C4-2B (cell line): ENCODE measurements at regions not wholly inside any gene's neighbourhood (a gene's known extent, or its start where the extent isn't known, plus 50 kb on each side); places are given as distances from the start of the nearest gene placed in this dataset.

ENCODE experiments used
- H3K27ac ChIP-seq: fragments of 450-650 bp; 2 replicates; pipeline ENCODE4 v1.5.1; 2017
- ZFX ChIP-seq: fragments of 450-650 bp; IDR thresholded peaks from 2 replicates; pipeline ENCODE4 v1.6.1; 2017
- TF ChIP-seq, protein P1 (sequence below): fragments of 450-650 bp; conservative IDR thresholded peaks from 2 replicates; pipeline ENCODE4 v1.5.1; 2017; ENCODE audit warnings: mild to moderate bottlenecking

DNA sequence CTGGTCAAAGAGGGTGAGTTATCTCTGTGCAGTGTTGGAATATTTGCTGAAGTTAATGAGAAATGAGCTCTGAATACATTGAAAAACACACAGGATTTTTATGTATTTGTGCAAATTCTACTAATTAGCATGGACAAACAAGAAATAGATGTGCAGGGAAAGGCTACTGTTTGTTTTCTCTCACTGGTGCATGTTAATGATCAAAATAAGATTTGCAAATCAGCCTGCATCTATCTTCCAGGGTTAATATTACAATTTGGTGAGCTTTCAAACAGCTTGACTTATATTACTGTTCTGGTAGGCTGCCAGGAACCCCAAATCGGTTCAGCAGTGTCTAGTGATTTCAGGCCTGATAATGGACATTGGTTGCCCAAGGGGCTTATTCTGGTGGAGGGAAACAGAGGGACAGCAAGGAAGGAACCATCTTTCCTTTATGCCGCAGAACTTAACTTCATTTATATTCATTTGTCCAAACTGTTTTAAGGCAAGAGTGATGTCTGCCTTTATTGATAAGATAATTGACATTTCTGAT is 93.8 kb upstream of the REG3A start:
- no peak overlapping the region for H3K27ac ChIP-seq
- no peak for TF ChIP-seq ZFX
- TF ChIP-seq, protein P1, sequence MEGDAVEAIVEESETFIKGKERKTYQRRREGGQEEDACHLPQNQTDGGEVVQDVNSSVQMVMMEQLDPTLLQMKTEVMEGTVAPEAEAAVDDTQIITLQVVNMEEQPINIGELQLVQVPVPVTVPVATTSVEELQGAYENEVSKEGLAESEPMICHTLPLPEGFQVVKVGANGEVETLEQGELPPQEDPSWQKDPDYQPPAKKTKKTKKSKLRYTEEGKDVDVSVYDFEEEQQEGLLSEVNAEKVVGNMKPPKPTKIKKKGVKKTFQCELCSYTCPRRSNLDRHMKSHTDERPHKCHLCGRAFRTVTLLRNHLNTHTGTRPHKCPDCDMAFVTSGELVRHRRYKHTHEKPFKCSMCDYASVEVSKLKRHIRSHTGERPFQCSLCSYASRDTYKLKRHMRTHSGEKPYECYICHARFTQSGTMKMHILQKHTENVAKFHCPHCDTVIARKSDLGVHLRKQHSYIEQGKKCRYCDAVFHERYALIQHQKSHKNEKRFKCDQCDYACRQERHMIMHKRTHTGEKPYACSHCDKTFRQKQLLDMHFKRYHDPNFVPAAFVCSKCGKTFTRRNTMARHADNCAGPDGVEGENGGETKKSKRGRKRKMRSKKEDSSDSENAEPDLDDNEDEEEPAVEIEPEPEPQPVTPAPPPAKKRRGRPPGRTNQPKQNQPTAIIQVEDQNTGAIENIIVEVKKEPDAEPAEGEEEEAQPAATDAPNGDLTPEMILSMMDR, result no peak

DNA sequence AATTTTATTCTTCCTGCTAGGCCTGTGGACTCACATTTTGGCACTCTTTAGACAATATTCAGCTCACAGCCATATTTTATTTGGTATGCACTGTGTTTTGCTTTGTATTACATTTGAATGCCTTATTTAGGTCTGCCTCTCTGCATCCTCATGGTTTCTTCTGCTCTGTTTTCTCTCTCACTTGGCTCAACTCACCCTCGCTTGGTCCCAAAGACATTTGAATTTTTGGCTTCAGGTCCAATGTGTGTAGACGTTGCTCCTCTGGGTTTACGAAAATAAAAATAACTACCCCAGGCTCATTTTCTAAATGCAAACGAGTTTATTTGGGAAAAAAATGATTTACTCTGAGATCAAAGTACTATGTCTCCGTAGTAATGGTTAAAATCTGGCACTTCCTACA is 91.1 kb upstream of the REG3A start:
- no peak overlapping the region for H3K27ac ChIP-seq
- no peak for TF ChIP-seq ZFX
- TF ChIP-seq, protein P1, result no peak

DNA sequence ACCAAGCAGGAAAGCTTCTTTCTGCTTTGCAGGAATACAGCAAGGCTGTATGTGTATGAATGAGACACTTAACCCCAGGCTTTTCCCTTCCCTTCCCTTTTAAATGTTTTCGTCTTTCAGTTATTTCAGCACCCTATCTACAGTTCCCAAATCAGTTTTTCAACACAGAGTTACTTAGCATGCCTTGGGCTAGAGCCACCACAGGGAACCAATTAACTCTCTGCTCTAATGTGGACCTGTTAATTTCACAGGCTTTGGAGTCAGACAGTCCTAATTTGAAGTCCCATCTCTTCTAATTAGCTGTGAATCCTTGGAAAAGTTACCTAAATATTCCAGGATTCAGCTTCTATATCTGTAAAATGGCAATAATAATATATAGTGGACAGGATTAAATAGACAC is 89.2 kb upstream of the REG3A start:
- H3K27ac ChIP-seq, result no peak overlapping the region
- TF ChIP-seq, protein P1, result no peak
- no peak for TF ChIP-seq ZFX

DNA sequence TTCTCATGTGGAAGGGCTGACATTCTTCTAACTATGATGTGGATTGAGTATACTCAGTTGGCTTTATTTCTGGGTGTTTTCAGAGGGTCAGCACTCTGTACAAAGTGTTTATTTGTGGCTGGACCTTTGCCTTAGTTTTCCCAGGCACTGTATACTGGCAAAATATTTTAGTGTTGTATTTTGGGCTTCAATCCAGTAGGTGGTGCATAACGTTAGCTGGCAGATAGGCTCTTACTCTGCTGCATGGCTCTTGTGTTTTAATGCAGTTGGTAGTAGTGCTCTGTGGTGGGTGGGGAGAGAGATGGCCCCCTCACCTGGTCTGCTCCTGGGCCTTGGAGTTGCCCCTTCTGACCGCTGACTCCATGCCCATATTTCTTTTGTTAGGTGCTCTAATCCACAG is 75.6 kb upstream of the REG3A start:
- no peak for TF ChIP-seq ZFX
- TF ChIP-seq, protein P1, result peak; percentile 48
- no peak overlapping the region for H3K27ac ChIP-seq

DNA sequence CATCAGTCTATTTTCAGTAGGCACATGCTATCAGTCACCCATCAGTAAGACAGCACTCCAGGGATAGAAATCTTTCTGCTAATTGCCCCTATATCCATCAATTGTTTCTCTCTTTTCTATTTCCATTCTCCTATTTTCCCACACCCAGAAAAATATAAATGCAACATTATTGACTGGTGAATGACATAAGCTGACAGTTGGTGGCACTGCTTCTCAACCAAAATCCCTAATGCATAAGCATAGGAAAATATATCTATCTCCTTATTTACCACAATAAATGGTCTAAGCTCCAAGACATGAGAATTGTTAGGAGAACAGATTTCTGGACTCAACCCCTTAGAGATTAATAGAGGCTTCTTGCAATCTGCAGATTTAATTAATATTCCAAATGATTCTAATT is 64.0 kb upstream of the REG3A start:
- H3K27ac ChIP-seq, result no peak overlapping the region
- TF ChIP-seq ZFX, result no peak
- TF ChIP-seq, protein P1, result peak; percentile 37

DNA sequence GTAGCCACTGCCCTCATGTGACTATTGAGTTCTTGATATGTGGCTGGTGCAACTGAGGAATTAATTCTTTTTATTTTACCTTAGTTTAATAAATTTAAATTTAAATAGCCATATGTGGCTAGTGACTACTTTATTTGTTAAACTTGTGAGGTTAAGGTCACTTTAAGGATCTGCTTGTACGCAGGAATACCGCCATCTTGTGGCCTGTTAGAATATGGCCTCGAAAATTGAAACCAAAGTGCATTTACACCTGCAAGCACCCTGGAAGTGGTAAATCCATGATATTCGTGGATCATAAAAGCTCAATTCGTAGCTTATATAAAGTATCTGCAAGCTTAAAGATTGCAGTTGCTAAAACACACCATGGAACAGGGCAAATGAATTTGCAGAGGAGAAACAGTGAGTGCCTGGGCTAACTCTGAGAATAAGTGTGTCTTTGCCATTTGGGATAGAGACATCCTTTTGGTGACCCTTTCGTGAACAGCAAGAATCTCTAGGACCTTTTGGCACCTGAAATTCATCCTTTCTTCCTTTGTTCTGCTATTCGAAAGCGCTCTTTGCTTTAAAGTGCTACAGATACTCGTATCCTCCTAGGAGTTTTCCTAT is 59.9 kb upstream of the REG3A start:
- TF ChIP-seq ZFX, result no peak
- TF ChIP-seq, protein P1, result peak; percentile 84
- no peak overlapping the region for H3K27ac ChIP-seq

DNA sequence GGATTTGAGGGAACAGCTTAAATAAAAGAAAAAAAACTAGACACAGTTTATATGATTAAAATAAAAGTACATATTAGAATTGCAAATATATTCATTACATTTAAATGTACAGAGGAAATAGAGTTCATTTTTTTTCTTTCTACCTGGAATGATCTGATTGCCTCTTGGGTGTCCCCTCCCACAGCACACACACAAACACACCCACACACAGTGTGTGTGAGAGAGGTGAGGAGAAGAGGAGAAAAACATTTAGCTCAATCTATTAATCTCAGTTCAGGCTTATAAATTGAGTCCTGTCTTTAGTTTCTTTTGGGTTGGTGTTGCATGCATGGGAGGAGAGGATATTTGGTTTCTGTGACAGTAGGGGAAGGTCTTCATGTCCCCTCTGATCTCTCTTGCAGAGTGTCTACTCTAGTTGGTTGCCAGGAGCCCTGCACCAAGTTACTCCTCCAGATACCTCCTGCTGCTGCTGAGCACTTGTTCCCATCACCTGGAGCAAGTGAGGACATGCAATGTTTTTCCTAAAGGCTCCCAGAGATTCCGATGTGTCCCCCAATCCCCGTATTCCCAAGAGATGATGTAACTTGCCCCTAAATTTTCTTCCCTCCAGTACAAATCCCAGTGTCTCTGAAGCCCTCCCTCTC is 50.8 kb upstream of the REG3A start:
- H3K27ac ChIP-seq, result no peak overlapping the region
- TF ChIP-seq ZFX, result no peak
- TF ChIP-seq, protein P1, result no peak
